OCI-LY7 (cell line): ENCODE measurements at regions not wholly inside any gene's neighbourhood (a gene's known extent, or its start where the extent isn't known, plus 50 kb on each side); places are given as distances from the start of the nearest gene placed in this dataset.

Source experiments
- BruUV-seq: library from RNA; stranded (reverse); fragments of 400-500 nt; replicated peaks from 2 replicates; lab custom pipeline; 2021; lab: Mats Ljungman, UMichigan
- CTCF ChIA-PET: fragments of 300-600 bp; sonication (Branson Sonifier 250); formaldehyde crosslinking; loops from one replicate; lab custom pipeline; 2022; ENCODE audit warnings: antibody characterized with exemption; ENCODE audit not compliant: unreplicated experiment; lab: Charles Lee
- POLR2A ChIA-PET: fragments of 300-600 bp; sonication (Branson Sonifier 250); formaldehyde crosslinking; loops from one replicate; lab custom pipeline; 2022; ENCODE audit warnings: antibody characterized with exemption; lab: Charles Lee
- DNase-seq: peaks from one replicate; pipeline ENCODE4 v3.0.0-alpha.2; 2015; ENCODE audit warnings: low spot score
- H2AFZ ChIP-seq: fragments of 200-600 bp; sonication (generic), shearing (Covaris generic); 2 replicates; pipeline ENCODE4 v1.6.1; 2014; ENCODE audit warnings: mild to moderate bottlenecking, antibody characterized with exemption, low read length, moderate library complexity
- H3K27ac ChIP-seq: fragments of 200-600 bp; sonication (generic); 2 replicates; pipeline ENCODE4 v1.5.1; 2014; ENCODE audit warnings: mixed run types, low read depth, mild to moderate bottlenecking, moderate library complexity, low read length, inconsistent platforms; ENCODE audit not compliant: poor library complexity, severe bottlenecking
- H3K36me3 ChIP-seq: fragments of 200-600 bp; sonication (generic); 2 replicates; pipeline ENCODE4 v1.6.1; 2014; ENCODE audit warnings: mild to moderate bottlenecking, antibody characterized with exemption, low read length, moderate library complexity, mixed read lengths; ENCODE audit not compliant: insufficient read depth
- H3K4me1 ChIP-seq: fragments of 200-600 bp; sonication (generic); 2 replicates; pipeline ENCODE4 v1.5.1; 2014; ENCODE audit warnings: mild to moderate bottlenecking, low read length; ENCODE audit not compliant: insufficient read depth, poor library complexity, severe bottlenecking
- H3K4me2 ChIP-seq: fragments of 200-600 bp; sonication (generic); 2 replicates; pipeline ENCODE4 v1.6.1; 2014; ENCODE audit warnings: mild to moderate bottlenecking, low read length
- H3K4me3 ChIP-seq: fragments of 200-600 bp; sonication (generic); 2 replicates; pipeline ENCODE4 v1.5.1; 2014; ENCODE audit warnings: mild to moderate bottlenecking, low read depth, low read length; ENCODE audit not compliant: poor library complexity, severe bottlenecking
- H3K79me2 ChIP-seq: fragments of 200-600 bp; sonication (generic); 2 replicates; pipeline ENCODE4 v1.6.1; 2016; ENCODE audit warnings: low read depth, mild to moderate bottlenecking, low read length, moderate library complexity, mixed read lengths; ENCODE audit not compliant: insufficient read depth
- H3K9me2 ChIP-seq: fragments of 200-600 bp; sonication (generic); 2 replicates; pipeline ENCODE4 v1.6.1; 2016; ENCODE audit warnings: mild to moderate bottlenecking, low read length, mixed read lengths; ENCODE audit not compliant: insufficient read depth
- H3K9me3 ChIP-seq: fragments of 200-600 bp; sonication (generic); 2 replicates; pipeline ENCODE4 v1.6.1; 2014; ENCODE audit warnings: mild to moderate bottlenecking, mixed run types, low read length, mixed read lengths
- H4K20me1 ChIP-seq: fragments of 200-600 bp; sonication (generic); 2 replicates; pipeline ENCODE4 v1.6.1; 2014; ENCODE audit warnings: mild to moderate bottlenecking, antibody characterized with exemption, low read length, moderate library complexity, mixed read lengths; ENCODE audit not compliant: insufficient read depth
- EZH2phosphoT487 ChIP-seq: fragments of 200-600 bp; sonication (generic); IDR thresholded peaks from 2 replicates; pipeline ENCODE4 v1.6.1; 2018; ENCODE audit warnings: low read depth, borderline replicate concordance, mild to moderate bottlenecking, mixed run types, antibody characterized with exemption, low read length, moderate library complexity, mixed read lengths
- intact Hi-C: fragments of 100-400 bp; cut with micrococcal nuclease; formaldehyde crosslinking; loops from one replicate; pipeline ENCODE4 v1.10.0; 2022; ENCODE audit not compliant: unreplicated experiment
- TF ChIP-seq, protein P1 (sequence below): fragments of 200-600 bp; sonication (generic); conservative IDR thresholded peaks from 2 replicates; pipeline ENCODE4 v1.5.1; 2014; ENCODE audit warnings: mild to moderate bottlenecking, antibody characterized with exemption, low read length, moderate library complexity, mixed read lengths

DNA sequence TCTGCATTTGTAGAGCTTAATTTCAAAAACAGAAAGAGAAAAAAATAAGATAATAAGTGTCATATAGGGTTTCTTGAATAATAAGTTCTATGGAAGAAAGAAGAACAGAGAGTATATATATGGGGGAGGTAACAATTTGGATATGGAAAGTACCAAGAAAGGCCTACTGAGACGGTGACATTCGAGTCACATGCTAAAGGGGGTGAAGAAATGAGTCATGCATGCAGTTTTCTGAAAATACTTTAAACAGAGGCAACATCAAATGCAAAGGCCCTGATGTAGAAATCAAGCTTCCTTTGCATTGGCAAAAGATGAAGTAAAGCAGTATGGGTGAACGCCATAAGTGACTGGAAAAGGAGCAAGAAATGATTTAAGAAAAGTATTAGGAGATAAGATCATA, 371.6 kb upstream of the ZNF385D start:
- Histone ChIP-seq H3K4me3 (no peak overlapping the region), H2AFZ (no peak overlapping the region), H3K4me2 (no peak overlapping the region), H3K79me2 (no peaks in the 10 kb centered on the region), H3K4me1 (no peaks in the 10 kb centered on the region), H3K9me2 (no peaks in the 10 kb centered on the region), H4K20me1 (no peaks in the 10 kb centered on the region), H3K9me3 (no peaks in the 10 kb centered on the region), H3K36me3 (no peaks in the 10 kb centered on the region), H3K27ac (no peak overlapping the region)
- no peak for TF ChIP-seq EZH2phosphoT487
- TF ChIP-seq, protein P1, sequence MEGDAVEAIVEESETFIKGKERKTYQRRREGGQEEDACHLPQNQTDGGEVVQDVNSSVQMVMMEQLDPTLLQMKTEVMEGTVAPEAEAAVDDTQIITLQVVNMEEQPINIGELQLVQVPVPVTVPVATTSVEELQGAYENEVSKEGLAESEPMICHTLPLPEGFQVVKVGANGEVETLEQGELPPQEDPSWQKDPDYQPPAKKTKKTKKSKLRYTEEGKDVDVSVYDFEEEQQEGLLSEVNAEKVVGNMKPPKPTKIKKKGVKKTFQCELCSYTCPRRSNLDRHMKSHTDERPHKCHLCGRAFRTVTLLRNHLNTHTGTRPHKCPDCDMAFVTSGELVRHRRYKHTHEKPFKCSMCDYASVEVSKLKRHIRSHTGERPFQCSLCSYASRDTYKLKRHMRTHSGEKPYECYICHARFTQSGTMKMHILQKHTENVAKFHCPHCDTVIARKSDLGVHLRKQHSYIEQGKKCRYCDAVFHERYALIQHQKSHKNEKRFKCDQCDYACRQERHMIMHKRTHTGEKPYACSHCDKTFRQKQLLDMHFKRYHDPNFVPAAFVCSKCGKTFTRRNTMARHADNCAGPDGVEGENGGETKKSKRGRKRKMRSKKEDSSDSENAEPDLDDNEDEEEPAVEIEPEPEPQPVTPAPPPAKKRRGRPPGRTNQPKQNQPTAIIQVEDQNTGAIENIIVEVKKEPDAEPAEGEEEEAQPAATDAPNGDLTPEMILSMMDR: no peak
- BruUV-seq: no TSS peak
- ChIA-PET CTCF (no interaction called here), POLR2A (no interaction called here)
- intact Hi-C loops: no loop called here
- no peak for DNase-seq

DNA sequence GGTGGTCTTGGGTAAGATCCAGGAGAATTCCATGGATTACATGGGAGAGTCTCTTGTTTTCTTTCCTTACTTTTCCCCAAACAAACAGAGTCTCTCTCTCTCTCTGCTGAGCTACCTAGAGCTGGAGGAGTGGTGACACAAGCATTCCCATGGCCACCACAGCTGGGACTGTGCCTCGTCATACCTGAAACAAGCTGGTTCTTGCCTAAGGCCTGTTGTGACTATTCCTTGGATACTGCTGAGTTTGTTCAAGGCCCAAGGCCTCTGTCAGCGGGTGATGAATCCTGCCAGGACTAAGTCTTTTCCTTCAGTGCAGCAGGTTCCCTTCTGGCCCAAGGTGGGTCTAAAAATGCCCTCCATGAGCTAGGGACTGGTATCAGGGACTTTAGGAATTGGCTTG, 378.1 kb upstream of the ZNF385D start:
- Histone ChIP-seq H3K36me3 (no peaks in the 10 kb centered on the region), H3K79me2 (no peaks in the 10 kb centered on the region), H3K4me2 (no peak overlapping the region), H3K9me3 (no peaks in the 10 kb centered on the region), H3K27ac (no peak overlapping the region), H3K4me3 (no peak overlapping the region), H4K20me1 (no peaks in the 10 kb centered on the region), H3K4me1 (no peaks in the 10 kb centered on the region), H2AFZ (no peak overlapping the region), H3K9me2 (no peaks in the 10 kb centered on the region)
- intact Hi-C loops: no loop called here
- ChIA-PET CTCF (no interaction called here), POLR2A (interaction anchor here (0.6 to 1.3 kb wide), 2 partner anchors 9 to 56 kb away, joined by 3 to 4 read pairs; no protein-coding TSS in a partner anchor)
- BruUV-seq: no TSS peak
- no peak for DNase-seq
- TF ChIP-seq, protein P1: no peak
- no peak for TF ChIP-seq EZH2phosphoT487

DNA sequence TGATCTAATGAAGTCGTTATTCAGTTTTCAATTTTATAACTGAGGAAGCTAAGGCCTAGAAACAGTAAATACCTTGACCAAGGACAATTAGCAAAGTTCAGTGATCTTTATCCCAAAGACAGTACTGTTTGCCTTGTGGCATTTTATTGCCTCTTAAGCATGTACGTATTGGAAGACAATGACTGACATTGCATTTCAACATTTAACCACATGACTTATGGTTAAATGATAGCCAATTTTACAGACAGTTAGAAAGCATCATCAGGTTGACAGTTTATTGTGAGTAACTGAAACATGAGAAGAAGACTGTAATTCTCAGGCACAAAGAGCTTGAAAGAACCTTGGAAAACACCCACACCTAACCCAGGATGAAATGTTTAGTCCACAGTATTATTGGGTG, 390.8 kb upstream of the ZNF385D start:
- no peak for DNase-seq
- no TSS peak for BruUV-seq
- ChIA-PET POLR2A (interaction anchor here (0.9 to 1.7 kb wide), 3 partner anchors 8 to 17 kb away, joined by 3 to 6 read pairs (median 4); no protein-coding TSS in a partner anchor), CTCF (no interaction called here)
- no peaks in the 10 kb centered on the region for H3K9me2 ChIP-seq
- no peak for TF ChIP-seq EZH2phosphoT487
- TF ChIP-seq, protein P1: no peak
- H3K4me2 ChIP-seq: no peak overlapping the region
- no peaks in the 10 kb centered on the region for H4K20me1 ChIP-seq
- no peaks in the 10 kb centered on the region for H3K36me3 ChIP-seq
- no peak overlapping the region for H2AFZ ChIP-seq
- H3K9me3 ChIP-seq: no peaks in the 10 kb centered on the region
- H3K27ac ChIP-seq: no peak overlapping the region
- H3K4me1 ChIP-seq: no peaks in the 10 kb centered on the region
- intact Hi-C loops: no loop called here
- H3K79me2 ChIP-seq: no peaks in the 10 kb centered on the region
- no peak overlapping the region for H3K4me3 ChIP-seq
